ENCODE measurements at regions not wholly inside any gene's neighbourhood (a gene's known extent, or its start where the extent isn't known, plus 50 kb on each side); places are given as distances from the start of the nearest gene placed in this dataset.
"Not testable (repeated sequence)": the region's sequence is repeated elsewhere in the genome, so short reads cannot be mapped to it uniquely, and the experiment has no call there.

DNA sequence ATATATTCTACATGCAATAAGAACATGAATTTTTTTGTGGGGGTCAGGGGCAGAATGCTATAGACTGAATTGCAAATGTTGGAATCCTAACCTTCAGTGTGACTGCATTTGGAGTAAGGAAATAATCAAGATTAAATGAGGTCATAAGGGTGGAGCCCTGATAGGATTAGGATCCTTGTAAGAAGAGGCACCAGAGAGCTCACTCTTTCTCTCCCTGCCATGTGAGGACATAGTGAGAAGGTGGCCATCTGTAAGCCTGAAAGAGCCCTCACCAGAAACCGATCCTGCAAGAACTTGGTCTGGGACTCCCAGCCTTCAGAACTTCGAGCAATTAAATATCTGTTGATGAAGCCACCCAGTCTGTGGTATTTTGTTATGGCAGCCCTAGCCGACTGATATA is 70.3 kb upstream of the SOX13 start:
- Histone ChIP-seq H3K27ac (no peak overlapping the region), H3K4me3 (no peak overlapping the region), H3K4me1 (no peaks in the 10 kb centered on the region), H3K27me3 (no peaks in the 10 kb centered on the region), H3K36me3 (no peaks in the 10 kb centered on the region), H3K9me3 (peaks cover 0 to 16% (median 0%) of the 10 kb centered on the region in 3 donors)
- no peak for ATAC-seq
- WGBS, 2 donors (ENCODE audit: low coverage in 1 of 2), result 50 to 64% methylated on average over 2 of the region's 3 CpGs
- TF ChIP-seq EP300 (IDR thresholded peaks at IDR 0.05) (no peak), POLR2A (IDR thresholded peaks at IDR 0.05) (no peak), POLR2AphosphoS5 (IDR thresholded peaks at IDR 0.05) (no peak)
- TF ChIP-seq, protein P1, sequence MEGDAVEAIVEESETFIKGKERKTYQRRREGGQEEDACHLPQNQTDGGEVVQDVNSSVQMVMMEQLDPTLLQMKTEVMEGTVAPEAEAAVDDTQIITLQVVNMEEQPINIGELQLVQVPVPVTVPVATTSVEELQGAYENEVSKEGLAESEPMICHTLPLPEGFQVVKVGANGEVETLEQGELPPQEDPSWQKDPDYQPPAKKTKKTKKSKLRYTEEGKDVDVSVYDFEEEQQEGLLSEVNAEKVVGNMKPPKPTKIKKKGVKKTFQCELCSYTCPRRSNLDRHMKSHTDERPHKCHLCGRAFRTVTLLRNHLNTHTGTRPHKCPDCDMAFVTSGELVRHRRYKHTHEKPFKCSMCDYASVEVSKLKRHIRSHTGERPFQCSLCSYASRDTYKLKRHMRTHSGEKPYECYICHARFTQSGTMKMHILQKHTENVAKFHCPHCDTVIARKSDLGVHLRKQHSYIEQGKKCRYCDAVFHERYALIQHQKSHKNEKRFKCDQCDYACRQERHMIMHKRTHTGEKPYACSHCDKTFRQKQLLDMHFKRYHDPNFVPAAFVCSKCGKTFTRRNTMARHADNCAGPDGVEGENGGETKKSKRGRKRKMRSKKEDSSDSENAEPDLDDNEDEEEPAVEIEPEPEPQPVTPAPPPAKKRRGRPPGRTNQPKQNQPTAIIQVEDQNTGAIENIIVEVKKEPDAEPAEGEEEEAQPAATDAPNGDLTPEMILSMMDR (IDR thresholded peaks at IDR 0.05), result no peak

DNA sequence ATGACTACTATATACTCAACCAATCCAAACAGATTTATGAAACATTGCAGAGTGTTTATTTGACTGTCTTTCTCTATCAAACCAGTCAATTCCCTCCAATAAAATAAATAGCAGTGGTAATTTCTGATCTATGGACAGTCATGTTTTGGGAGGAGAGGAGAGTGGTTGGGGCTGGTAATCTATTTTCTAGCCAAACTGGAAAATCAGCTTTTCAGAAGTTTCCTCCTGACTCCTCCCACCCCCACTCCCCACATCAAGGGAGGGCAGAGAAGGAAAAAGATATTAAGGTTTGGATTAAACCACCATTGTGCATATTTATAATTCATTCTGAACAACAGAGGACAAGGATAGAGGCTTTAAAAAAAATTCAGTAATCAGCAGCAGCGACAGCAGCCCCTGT is 69.4 kb upstream of the SOX13 start:
- H3K27me3 ChIP-seq, result no peaks in the 10 kb centered on the region
- TF ChIP-seq, protein P1 (IDR thresholded peaks at IDR 0.05), result no peak
- no peak for TF ChIP-seq POLR2A (IDR thresholded peaks at IDR 0.05)
- no peak for TF ChIP-seq EP300 (IDR thresholded peaks at IDR 0.05)
- no peak for TF ChIP-seq POLR2AphosphoS5 (IDR thresholded peaks at IDR 0.05)
- no peak for ATAC-seq
- 44 to 80% methylated on average over 1 of the region's 1 CpG for WGBS, 2 donors (ENCODE audit: low coverage in 1 of 2)
- H3K36me3 ChIP-seq, result no peaks in the 10 kb centered on the region
- H3K4me1 ChIP-seq, result no peaks in the 10 kb centered on the region
- H3K4me3 ChIP-seq, result no peak overlapping the region
- no peak overlapping the region for H3K27ac ChIP-seq
- H3K9me3 ChIP-seq, result peaks cover 0 to 16% (median 0%) of the 10 kb centered on the region in 3 donors

- no peak for ATAC-seq
- peaks cover 14% of the 10 kb centered on the region for H3K27me3 ChIP-seq
- WGBS, 2 donors (ENCODE audit: low coverage in 1 of 2), result 62 to 80% methylated on average over 3 to 5 of the region's 5 CpGs
- no peak overlapping the region for H3K4me3 ChIP-seq
- H3K36me3 ChIP-seq, result no peaks in the 10 kb centered on the region
- H3K9me3 ChIP-seq, result no peaks in the 10 kb centered on the region
- TF ChIP-seq POLR2A (IDR thresholded peaks at IDR 0.05) (no peak), POLR2AphosphoS5 (IDR thresholded peaks at IDR 0.05) (no peak), EP300 (IDR thresholded peaks at IDR 0.05) (no peak)
- TF ChIP-seq, protein P1 (IDR thresholded peaks at IDR 0.05), result no peak
- H3K4me1 ChIP-seq, result no peaks in the 10 kb centered on the region
- no peak overlapping the region for H3K27ac ChIP-seq
Observed at GRCh38 chr1:204011426-204011825, 61.5 kb upstream of the SOX13 start.

- H3K4me1 ChIP-seq, result no peaks in the 10 kb centered on the region
- WGBS, 2 donors (ENCODE audit: low coverage in 1 of 2), result 51 to 53% methylated on average over 7 to 8 of the region's 8 CpGs
- no peaks in the 10 kb centered on the region for H3K36me3 ChIP-seq
- no peak overlapping the region for H3K27ac ChIP-seq
- no peaks in the 10 kb centered on the region for H3K9me3 ChIP-seq
- no peak for TF ChIP-seq POLR2A (IDR thresholded peaks at IDR 0.05)
- TF ChIP-seq, protein P1 (IDR thresholded peaks at IDR 0.05), result no peak
- no peak for ATAC-seq
- H3K4me3 ChIP-seq, result no peak overlapping the region
- H3K27me3 ChIP-seq, result peaks cover 14% of the 10 kb centered on the region
Observed at GRCh38 chr1:204013052-204013451, 59.9 kb upstream of the SOX13 start.

DNA sequence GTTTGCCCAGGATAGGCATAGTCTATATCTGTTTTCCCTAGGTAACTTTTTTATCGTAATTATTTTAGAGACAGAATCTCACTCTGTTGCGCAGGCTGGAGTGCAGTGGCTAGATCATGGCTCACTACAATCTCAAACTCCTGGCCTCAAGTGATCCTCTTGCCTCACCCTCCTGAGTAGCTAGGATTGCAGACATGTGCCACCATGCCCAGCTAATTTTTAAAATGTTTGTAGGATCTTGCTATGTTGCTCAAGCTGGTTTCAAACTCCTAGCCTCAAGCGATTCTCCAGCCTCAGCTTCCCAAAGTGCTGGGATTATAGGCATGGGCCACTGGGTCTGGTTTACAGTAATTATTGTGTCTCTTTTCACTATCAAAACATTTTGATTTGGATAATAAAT is 58.6 kb upstream of the SOX13 start:
- no peak overlapping the region for H3K27ac ChIP-seq
- H3K27me3 ChIP-seq, result peaks cover 7% of the 10 kb centered on the region
- H3K9me3 ChIP-seq, result no peaks in the 10 kb centered on the region
- no peak for TF ChIP-seq EP300 (IDR thresholded peaks at IDR 0.05)
- TF ChIP-seq POLR2A (IDR thresholded peaks at IDR 0.05), result no peak
- TF ChIP-seq, protein P1 (IDR thresholded peaks at IDR 0.05), result no peak
- TF ChIP-seq POLR2AphosphoS5 (IDR thresholded peaks at IDR 0.05), result no peak
- H3K4me1 ChIP-seq, result no peaks in the 10 kb centered on the region
- no peak overlapping the region for H3K4me3 ChIP-seq
- WGBS, 2 donors (ENCODE audit: low coverage in 1 of 2), result 93 to 97% methylated on average over 2 to 3 of the region's 3 CpGs
- no peak for ATAC-seq
- H3K36me3 ChIP-seq, result no peaks in the 10 kb centered on the region

DNA sequence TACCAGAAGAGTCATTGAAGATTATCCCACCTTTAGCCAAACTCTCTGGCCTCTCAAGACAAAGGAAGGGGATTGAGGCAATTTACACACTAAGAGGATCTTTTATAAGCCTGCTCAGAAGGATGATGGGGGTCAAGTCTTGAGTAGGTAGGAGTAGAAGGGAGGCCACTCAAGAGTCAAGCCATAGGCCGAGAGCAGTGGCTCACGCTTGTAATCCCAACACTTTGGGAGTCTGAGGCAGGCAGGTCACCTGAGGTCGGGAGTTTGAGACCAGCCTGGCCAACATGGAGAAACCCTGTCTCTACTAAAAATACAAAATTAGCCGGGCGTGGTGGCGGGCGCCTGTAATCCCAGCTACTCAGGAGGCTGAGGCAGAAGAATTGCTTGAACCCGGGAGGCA is 58.0 kb upstream of the SOX13 start:
- H3K4me1 ChIP-seq, result not testable (repeated sequence)
- WGBS, 2 donors (ENCODE audit: low coverage in 1 of 2), result 90% methylated on average over 7 of the region's 8 CpGs; no CpG with 5 or more reads in 1 of the 2 donors

More for the DNA sequence above, 58.0 kb upstream of the SOX13 start:
- H3K9me3 ChIP-seq, H3K27ac ChIP-seq, H3K4me3 ChIP-seq, ATAC-seq, H3K27me3 ChIP-seq, H3K36me3 ChIP-seq: not testable (repeated sequence)

Measured in gastroesophageal sphincter (tissue), 4 donors.